ENCODE measurements at regions not wholly inside any gene's neighbourhood (a gene's known extent, or its start where the extent isn't known, plus 50 kb on each side); places are given as distances from the start of the nearest gene placed in this dataset.
"Not testable (repeated sequence)": the region's sequence is repeated elsewhere in the genome, so short reads cannot be mapped to it uniquely, and the experiment has no call there.

DNA sequence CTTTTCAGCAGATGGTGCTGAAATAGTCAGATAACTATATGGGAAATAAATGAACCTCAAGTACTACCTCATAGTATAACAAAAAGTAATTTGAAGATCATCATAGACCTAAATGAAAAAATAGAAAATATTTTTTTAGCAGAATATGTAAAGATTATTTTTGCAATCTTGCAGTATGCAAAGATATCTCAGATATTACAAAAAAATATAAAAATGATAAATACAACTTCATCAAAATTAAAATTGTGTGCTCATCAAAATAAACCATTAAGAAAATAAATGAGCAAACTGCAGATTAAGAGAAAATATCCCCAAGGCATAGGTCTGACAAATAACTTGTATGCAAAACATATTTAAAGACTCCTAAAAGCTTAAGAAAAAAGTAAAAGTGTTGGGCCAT, 83.4 kb upstream of the KCND2 start:
- ChIA-PET POLR2A (no interaction called here), CTCF (no interaction called here)
- no peak for TF ChIP-seq HDGF (IDR thresholded peaks at IDR 0.05; ENCODE audit: borderline replicate concordance)
- no peak for TF ChIP-seq LEF1 (IDR thresholded peaks at IDR 0.05; ENCODE audit: borderline replicate concordance)
- no peak for TF ChIP-seq FOXA1 (IDR thresholded peaks at IDR 0.05)
- TF ChIP-seq ZNF384 (IDR thresholded peaks at IDR 0.05), result no peak
- no peak for TF ChIP-seq CTBP1 (IDR thresholded peaks at IDR 0.05; ENCODE audit: borderline replicate concordance)
- TF ChIP-seq ARNT (IDR thresholded peaks at IDR 0.05), result no peak
- no peak for TF ChIP-seq FOXM1 (IDR thresholded peaks at IDR 0.05; ENCODE audit: borderline replicate concordance)
- TF ChIP-seq, protein P1, sequence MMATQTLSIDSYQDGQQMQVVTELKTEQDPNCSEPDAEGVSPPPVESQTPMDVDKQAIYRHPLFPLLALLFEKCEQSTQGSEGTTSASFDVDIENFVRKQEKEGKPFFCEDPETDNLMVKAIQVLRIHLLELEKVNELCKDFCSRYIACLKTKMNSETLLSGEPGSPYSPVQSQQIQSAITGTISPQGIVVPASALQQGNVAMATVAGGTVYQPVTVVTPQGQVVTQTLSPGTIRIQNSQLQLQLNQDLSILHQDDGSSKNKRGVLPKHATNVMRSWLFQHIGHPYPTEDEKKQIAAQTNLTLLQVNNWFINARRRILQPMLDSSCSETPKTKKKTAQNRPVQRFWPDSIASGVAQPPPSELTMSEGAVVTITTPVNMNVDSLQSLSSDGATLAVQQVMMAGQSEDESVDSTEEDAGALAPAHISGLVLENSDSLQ (IDR thresholded peaks at IDR 0.05), result no peak
- no peak for TF ChIP-seq NFRKB (IDR thresholded peaks at IDR 0.05)
- no peak for TF ChIP-seq BHLHE40 (IDR thresholded peaks at IDR 0.05; ENCODE audit: borderline replicate concordance)
- no peak for TF ChIP-seq SUZ12 (IDR thresholded peaks at IDR 0.05)
- TF ChIP-seq SP1 (IDR thresholded peaks at IDR 0.05), result no peak
- TF ChIP-seq FOXK2 (IDR thresholded peaks at IDR 0.05), result no peak
- no peak for TF ChIP-seq ELF4 (IDR thresholded peaks at IDR 0.05)
- TF ChIP-seq L3MBTL2 (conservative IDR thresholded peaks at IDR 0.05), result no peak
- no peak for TF ChIP-seq TARDBP (IDR thresholded peaks at IDR 0.05)
- DNase-seq (ENCODE audit: extremely low spot score), result no peak

DNA sequence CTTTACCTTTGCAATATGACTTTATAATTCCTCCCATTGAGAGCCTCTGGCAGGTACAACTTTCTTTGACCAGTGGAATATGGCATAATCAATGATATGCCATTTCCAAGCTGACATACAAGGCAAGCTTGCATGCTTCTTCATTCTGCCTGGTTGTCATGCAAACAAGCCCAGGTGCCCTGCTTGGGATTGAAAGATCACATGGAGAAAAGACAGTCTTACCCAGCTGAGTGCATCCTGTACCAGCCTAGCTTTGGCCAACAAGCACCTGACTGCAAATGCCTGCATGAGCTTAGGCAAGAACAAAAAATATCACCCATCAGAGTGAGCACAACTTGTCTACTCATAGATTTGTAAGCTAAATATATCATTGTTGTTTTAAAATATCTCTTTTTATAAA, 82.9 kb upstream of the KCND2 start:
- TF ChIP-seq TARDBP (IDR thresholded peaks at IDR 0.05) (no peak), HDGF (IDR thresholded peaks at IDR 0.05; ENCODE audit: borderline replicate concordance) (no peak)
- POLR2A ChIA-PET, result no interaction called here
- no peak for DNase-seq (ENCODE audit: extremely low spot score)
- CTCF ChIA-PET, result no interaction called here

DNA sequence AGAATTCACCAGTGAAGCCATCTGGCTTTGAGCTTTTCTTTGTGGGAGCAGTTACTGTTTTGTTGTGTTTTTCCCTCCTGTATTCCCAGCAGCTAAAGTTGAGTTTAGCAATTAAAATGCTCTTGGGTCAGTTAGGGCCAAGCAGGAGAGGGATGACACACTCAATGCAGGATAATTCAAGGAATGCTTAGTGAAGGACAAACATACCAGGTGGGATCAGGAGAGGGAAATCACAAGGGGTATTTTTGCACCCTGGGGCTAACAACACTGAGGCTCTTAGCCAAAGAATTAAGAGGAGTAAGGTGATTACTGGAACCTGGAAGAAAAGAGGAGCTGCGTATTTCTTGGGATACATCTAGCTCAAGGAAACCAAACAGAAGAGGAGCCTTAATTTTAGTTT, 82.4 kb upstream of the KCND2 start:
- DNase-seq (ENCODE audit: extremely low spot score), result no peak
- ChIA-PET CTCF (no interaction called here), POLR2A (no interaction called here)
- TF ChIP-seq SUZ12 (IDR thresholded peaks at IDR 0.05) (no peak), ARNT (IDR thresholded peaks at IDR 0.05) (no peak), BHLHE40 (IDR thresholded peaks at IDR 0.05; ENCODE audit: borderline replicate concordance) (no peak), CTBP1 (IDR thresholded peaks at IDR 0.05; ENCODE audit: borderline replicate concordance) (no peak), SP1 (IDR thresholded peaks at IDR 0.05) (no peak)

DNA sequence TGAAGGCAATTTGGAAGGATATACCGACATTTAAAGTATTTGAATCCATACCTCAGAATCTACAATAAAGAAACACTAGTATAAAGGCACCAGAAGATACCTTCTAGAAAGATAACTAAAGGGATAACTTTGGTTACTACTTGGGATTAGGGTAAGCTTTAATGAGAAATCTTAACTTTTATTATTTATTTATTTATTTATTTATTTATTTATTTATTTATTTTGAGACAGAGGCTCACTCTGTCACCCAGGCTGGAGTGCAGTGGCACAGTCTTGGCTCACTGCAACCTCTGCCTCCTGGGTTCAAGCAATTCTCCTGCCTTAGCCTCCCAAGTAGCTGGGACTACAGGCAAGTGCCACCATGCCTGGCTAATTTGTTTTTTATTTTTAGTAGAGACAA, 81.6 kb upstream of the KCND2 start:
- POLR2A ChIA-PET, CTCF ChIA-PET: not testable (repeated sequence)

DNA sequence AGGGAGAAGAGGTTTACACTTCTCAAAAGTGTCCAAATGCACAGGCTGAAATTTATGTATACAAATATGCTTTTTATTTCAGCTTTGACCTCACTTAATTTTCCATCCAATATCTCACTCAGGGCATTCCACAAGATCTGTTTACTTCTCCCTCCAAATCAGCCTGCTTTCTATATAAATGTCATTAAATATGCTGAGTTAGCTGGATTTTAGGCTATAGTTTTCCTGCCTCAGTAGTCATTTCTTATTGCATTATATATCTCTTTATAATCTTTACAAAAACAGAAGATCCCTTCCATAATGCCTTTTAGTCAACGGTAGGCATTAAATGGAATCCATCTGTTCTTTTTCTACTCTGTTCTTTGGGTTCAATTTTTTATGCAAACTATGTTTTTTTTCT, 71.7 kb upstream of the KCND2 start:
- ChIA-PET POLR2A (no interaction called here), CTCF (no interaction called here)
- DNase-seq (ENCODE audit: extremely low spot score), result no peak
- no peak for TF ChIP-seq LEF1 (IDR thresholded peaks at IDR 0.05; ENCODE audit: borderline replicate concordance)
- no peak for TF ChIP-seq TARDBP (IDR thresholded peaks at IDR 0.05)
- TF ChIP-seq NFRKB (IDR thresholded peaks at IDR 0.05), result no peak

More for the DNA sequence above, 81.6 kb upstream of the KCND2 start:
- not testable (repeated sequence) for DNase-seq (ENCODE audit: extremely low spot score)

DNA sequence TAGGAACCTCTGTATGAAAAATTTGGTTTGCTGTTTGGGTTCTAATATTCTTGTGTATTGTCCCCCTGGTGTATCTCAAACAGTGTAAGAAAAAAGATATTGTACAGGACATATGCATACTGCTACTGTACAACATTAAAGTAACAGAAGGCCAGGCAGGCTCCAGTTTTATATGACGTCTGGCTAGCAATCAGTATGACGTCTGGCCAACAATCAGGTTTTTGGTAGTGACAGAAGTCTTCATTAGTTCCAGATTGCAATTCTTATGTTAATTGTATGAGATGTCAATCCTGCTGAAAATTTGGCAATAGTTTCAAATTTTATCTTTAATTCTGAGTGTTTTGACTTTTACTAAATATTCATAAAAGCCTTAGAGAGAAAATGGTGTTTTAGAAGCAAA, 67.9 kb upstream of the KCND2 start:
- ChIA-PET POLR2A (no interaction called here), CTCF (no interaction called here)
- TF ChIP-seq NFRKB (IDR thresholded peaks at IDR 0.05), result no peak
- TF ChIP-seq L3MBTL2 (conservative IDR thresholded peaks at IDR 0.05), result no peak
- no peak for DNase-seq (ENCODE audit: extremely low spot score)

DNA sequence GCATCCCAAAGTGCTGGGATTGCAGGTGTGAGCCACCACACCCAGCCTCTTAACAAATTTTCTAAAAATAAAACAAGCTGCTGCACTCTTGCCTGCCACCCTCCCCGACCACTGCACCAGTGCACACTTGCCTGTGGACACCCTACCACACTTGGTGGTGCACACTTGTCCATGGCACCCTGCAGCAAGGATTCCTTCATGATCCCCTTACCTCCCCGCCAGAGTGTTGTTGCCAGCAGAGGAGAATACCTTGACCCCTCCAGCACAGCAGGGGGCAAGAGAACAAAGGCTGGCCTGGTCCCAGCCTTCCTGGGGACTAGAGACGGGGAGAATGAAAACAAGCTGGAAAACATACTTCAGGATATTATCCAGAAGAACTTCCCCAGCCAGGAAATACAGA, 65.9 kb upstream of the KCND2 start:
- no peak for DNase-seq (ENCODE audit: extremely low spot score)
- ChIA-PET POLR2A (no interaction called here), CTCF (no interaction called here)
- TF ChIP-seq ELF4 (IDR thresholded peaks at IDR 0.05) (no peak), TARDBP (IDR thresholded peaks at IDR 0.05) (no peak), FOXA1 (IDR thresholded peaks at IDR 0.05) (no peak), SP1 (IDR thresholded peaks at IDR 0.05) (no peak), FOXM1 (IDR thresholded peaks at IDR 0.05; ENCODE audit: borderline replicate concordance) (no peak)

DNA sequence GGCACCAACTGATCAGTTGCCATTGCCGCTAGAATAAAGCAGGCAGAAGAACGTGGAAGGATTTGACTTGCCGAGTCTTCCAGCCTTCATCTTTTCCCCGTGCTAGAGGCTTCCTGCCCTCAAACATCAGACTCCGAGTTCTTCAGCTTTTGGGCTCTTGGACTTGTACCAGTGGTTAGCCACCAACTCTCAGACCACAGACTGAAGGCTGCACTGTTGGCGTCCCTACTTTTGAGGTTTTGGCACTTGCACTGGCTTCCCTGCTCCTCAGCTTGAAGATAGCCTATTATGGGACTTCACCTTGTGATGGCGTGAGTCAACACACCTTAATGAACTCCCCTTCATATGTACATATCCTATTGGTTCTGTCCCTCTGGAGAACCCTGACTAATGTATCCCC, 57.3 kb upstream of the KCND2 start:
- CTCF ChIA-PET, result no interaction called here
- DNase-seq (ENCODE audit: extremely low spot score), result no peak
- TF ChIP-seq HDGF (IDR thresholded peaks at IDR 0.05; ENCODE audit: borderline replicate concordance) (no peak), FOXK2 (IDR thresholded peaks at IDR 0.05) (no peak), ZNF384 (IDR thresholded peaks at IDR 0.05) (no peak), FOXM1 (IDR thresholded peaks at IDR 0.05; ENCODE audit: borderline replicate concordance) (no peak), L3MBTL2 (conservative IDR thresholded peaks at IDR 0.05) (no peak), ELF4 (IDR thresholded peaks at IDR 0.05) (no peak), SUZ12 (IDR thresholded peaks at IDR 0.05) (no peak), TARDBP (IDR thresholded peaks at IDR 0.05) (no peak)
- TF ChIP-seq, protein P1 (IDR thresholded peaks at IDR 0.05), result no peak
- POLR2A ChIA-PET, result no interaction called here

DNA sequence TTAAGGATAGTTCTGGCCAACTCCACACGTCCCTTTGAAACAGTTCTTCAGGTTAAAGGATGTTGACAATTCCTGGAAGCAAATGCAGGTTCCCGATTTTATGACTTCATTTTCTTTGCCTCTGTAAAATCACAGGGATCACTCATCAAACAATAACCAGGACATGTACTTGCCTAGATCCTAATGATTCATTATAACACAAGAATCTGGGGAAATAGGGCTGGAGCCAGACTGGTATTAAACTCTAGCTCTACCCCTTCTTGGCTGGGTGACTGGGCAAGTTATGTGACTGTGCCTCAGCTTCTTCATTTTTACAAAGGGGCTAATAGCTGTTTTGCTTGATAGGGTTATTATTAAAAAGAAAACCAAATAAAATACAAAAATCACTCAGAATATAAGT, 56.0 kb upstream of the KCND2 start:
- DNase-seq (ENCODE audit: extremely low spot score), result no peak
- POLR2A ChIA-PET, result no interaction called here
- TF ChIP-seq FOXK2 (IDR thresholded peaks at IDR 0.05), result no peak
- no peak for TF ChIP-seq BHLHE40 (IDR thresholded peaks at IDR 0.05; ENCODE audit: borderline replicate concordance)
- TF ChIP-seq CTBP1 (IDR thresholded peaks at IDR 0.05; ENCODE audit: borderline replicate concordance), result no peak
- CTCF ChIA-PET, result no interaction called here
